Gastrocnemius medialis (tissue), 4 donors: ENCODE measurements at regions not wholly inside any gene's neighbourhood (a gene's known extent, or its start where the extent isn't known, plus 50 kb on each side); places are given as distances from the start of the nearest gene placed in this dataset.

Experiments used
- CTCF ChIP-seq, 5 experiments: fragments of 450-650 bp in 3 of 5; fragments of 200-600 bp in 2 of 5; sonication (generic) in 2 of 5; IDR thresholded peaks in 4 of 5; conservative IDR thresholded peaks in 1 of 5; 1 replicate in 4 of 5; 2 replicates in 1 of 5; pipeline ENCODE4 v1.5.1; 2016 to 2019; ENCODE audit warnings: antibody characterized with exemption in 5 of 5, mild to moderate bottlenecking in 3 of 5, moderate library complexity in 3 of 5
- POLR2A ChIP-seq, 2 donors: fragments of 450-650 bp; IDR thresholded peaks; one replicate each; pipeline ENCODE4 v1.6.1; 2017; ENCODE audit warnings: antibody characterized with exemption in 2 of 2, mild to moderate bottlenecking in 2 of 2, moderate library complexity in 2 of 2

GRCh38 chr13:34886987-34887386 lies 55.1 kb upstream of the NBEA start:
- TF ChIP-seq CTCF (IDR thresholded peaks at IDR 0.05 in 4 of 5, conservative IDR thresholded peaks at IDR 0.05 in 1 of 5) (no peak), POLR2A (IDR thresholded peaks at IDR 0.05) (no peak)
